Activated B cell treated with CpG ODN at 0.5 μM for 24 hours (primary cell): ENCODE measurements at regions not wholly inside any gene's neighbourhood (a gene's known extent, or its start where the extent isn't known, plus 50 kb on each side); places are given as distances from the start of the nearest gene placed in this dataset.

Source experiments
- ATAC-seq: fragments of 200-7000 bp; cut with Tn5 transposase; one replicate; pipeline ENCODE4 v1.10.0; 2021; ENCODE audit warnings: low read depth, mild to moderate bottlenecking, moderate library complexity
- CTCF ChIA-PET: fragments of 350-600 bp; sonication (Branson Sonifier 250); formaldehyde crosslinking; loops from one replicate; lab custom pipeline; 2021; ENCODE audit warnings: antibody characterized with exemption; lab: Charles Lee
- POLR2A ChIA-PET: fragments of 350-600 bp; sonication (Branson Sonifier 250); formaldehyde crosslinking; loops from one replicate; lab custom pipeline; 2021; ENCODE audit warnings: antibody characterized with exemption; lab: Charles Lee
- DNase-seq: peaks from one replicate; pipeline ENCODE4 v3.0.0; 2022
- H3K27ac Mint-ChIP-seq: one replicate; pipeline ENCODE4 v1.8.0; 2020; ENCODE audit warnings: mixed read lengths
- H3K27me3 Mint-ChIP-seq: one replicate; pipeline ENCODE4 v1.8.0; 2021; ENCODE audit warnings: mixed read lengths
- H3K36me3 Mint-ChIP-seq: one replicate; pipeline ENCODE4 v1.8.0; 2021; ENCODE audit warnings: low read depth, mixed read lengths
- H3K4me1 Mint-ChIP-seq: one replicate; pipeline ENCODE4 v1.8.0; 2021; ENCODE audit warnings: mixed read lengths
- H3K4me3 Mint-ChIP-seq: one replicate; pipeline ENCODE4 v1.8.0; 2020; ENCODE audit warnings: mild to moderate bottlenecking, mixed read lengths
- H3K9me3 Mint-ChIP-seq: one replicate; pipeline ENCODE4 v1.8.0; 2020; ENCODE audit warnings: mixed read lengths
- intact Hi-C: fragments of 100-400 bp; cut with micrococcal nuclease; formaldehyde crosslinking; loops from one replicate; pipeline ENCODE4 v1.15.1; 2024
- TF ChIP-seq, protein P1 (sequence below): fragments of 200-600 bp; IDR thresholded peaks from one replicate; pipeline ENCODE4 v1.8.0; 2022; ENCODE audit warnings: antibody characterized with exemption, mild to moderate bottlenecking

DNA sequence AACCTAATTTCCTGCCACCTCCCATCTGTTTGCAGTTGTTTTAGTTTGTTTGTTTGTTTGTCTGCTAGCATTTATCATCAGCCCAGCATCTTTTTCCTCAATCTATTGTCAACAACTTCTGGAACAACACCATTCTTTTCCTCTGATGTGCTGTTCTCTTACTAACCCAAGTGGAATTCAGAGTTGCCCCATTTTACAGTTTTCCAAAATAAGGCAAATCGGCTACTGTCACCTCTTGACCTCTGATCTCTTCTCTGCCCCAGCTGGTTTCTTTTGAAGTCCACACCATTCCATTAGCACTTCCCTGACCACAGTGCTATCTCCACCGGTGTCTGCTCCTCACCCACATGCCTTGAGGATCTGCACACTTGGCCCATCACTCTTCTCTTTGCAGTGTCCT, 102.4 kb downstream of the EFNB2 start:
- H3K27ac Mint-ChIP-seq: no peak overlapping the region
- no peaks in the 10 kb centered on the region for H3K36me3 Mint-ChIP-seq
- intact Hi-C loops: no loop called here
- POLR2A ChIA-PET: no interaction called here
- CTCF ChIA-PET: no interaction called here
- no peak for DNase-seq
- no peaks in the 10 kb centered on the region for H3K27me3 Mint-ChIP-seq
- TF ChIP-seq, protein P1, sequence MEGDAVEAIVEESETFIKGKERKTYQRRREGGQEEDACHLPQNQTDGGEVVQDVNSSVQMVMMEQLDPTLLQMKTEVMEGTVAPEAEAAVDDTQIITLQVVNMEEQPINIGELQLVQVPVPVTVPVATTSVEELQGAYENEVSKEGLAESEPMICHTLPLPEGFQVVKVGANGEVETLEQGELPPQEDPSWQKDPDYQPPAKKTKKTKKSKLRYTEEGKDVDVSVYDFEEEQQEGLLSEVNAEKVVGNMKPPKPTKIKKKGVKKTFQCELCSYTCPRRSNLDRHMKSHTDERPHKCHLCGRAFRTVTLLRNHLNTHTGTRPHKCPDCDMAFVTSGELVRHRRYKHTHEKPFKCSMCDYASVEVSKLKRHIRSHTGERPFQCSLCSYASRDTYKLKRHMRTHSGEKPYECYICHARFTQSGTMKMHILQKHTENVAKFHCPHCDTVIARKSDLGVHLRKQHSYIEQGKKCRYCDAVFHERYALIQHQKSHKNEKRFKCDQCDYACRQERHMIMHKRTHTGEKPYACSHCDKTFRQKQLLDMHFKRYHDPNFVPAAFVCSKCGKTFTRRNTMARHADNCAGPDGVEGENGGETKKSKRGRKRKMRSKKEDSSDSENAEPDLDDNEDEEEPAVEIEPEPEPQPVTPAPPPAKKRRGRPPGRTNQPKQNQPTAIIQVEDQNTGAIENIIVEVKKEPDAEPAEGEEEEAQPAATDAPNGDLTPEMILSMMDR: no peak
- ATAC-seq: no peak
- no peak overlapping the region for H3K4me3 Mint-ChIP-seq
- no peaks in the 10 kb centered on the region for H3K9me3 Mint-ChIP-seq
- H3K4me1 Mint-ChIP-seq: no peaks in the 10 kb centered on the region

- DNase-seq (no peak), ATAC-seq (no peak)
- intact Hi-C loops: no loop called here
- POLR2A ChIA-PET: no interaction called here
- TF ChIP-seq, protein P1: no peak
- H3K27me3 Mint-ChIP-seq: no peaks in the 10 kb centered on the region
- H3K27ac Mint-ChIP-seq: no peak overlapping the region
- CTCF ChIA-PET: no interaction called here
- H3K4me3 Mint-ChIP-seq: no peak overlapping the region
- H3K36me3 Mint-ChIP-seq: no peaks in the 10 kb centered on the region
- H3K9me3 Mint-ChIP-seq: no peaks in the 10 kb centered on the region
- H3K4me1 Mint-ChIP-seq: no peaks in the 10 kb centered on the region
These were observed 102.8 kb downstream of the EFNB2 start for GRCh38 chr13:106432636-106433035.

GRCh38 chr13:106426909-106427308, 108.6 kb downstream of the EFNB2 start:
- no peak for ATAC-seq
- TF ChIP-seq, protein P1: no peak
- intact Hi-C loops: no loop called here
- Mint-ChIP-seq H3K4me3 (no peak overlapping the region), H3K27ac (no peak overlapping the region), H3K9me3 (no peaks in the 10 kb centered on the region), H3K36me3 (no peaks in the 10 kb centered on the region), H3K4me1 (no peaks in the 10 kb centered on the region), H3K27me3 (peaks cover 5% of the 10 kb centered on the region)
- ChIA-PET CTCF (no interaction called here), POLR2A (no interaction called here)
- no peak for DNase-seq

DNA sequence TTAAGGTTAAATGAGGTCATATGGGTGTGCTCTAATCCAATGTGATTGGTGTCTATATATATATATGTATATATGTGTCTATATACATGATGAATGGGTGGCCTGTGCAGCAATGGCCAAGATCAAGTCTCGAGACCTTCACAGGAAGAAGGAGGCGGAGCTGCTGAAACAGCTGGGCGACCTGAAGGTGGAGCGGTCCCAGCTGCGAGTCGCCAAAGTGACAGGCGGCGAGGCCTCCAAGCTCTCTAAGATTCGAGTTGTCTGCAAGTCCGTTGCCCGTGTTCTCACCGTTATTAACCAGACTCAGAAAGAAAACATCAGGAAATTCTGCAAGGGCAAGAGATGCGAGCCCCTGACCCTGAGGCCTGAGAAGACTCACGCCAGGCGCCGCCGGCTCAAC, 109.8 kb downstream of the EFNB2 start:
- intact Hi-C loops: no loop called here
- Mint-ChIP-seq H3K4me1 (no peaks in the 10 kb centered on the region), H3K27ac (no peak overlapping the region), H3K9me3 (no peaks in the 10 kb centered on the region), H3K4me3 (no peak overlapping the region), H3K27me3 (peaks cover 5% of the 10 kb centered on the region), H3K36me3 (no peaks in the 10 kb centered on the region)
- ATAC-seq (no peak), DNase-seq (no peak)
- ChIA-PET CTCF (no interaction called here), POLR2A (no interaction called here)
- TF ChIP-seq, protein P1: no peak

GRCh38 chr13:106424805-106425204, 110.7 kb downstream of the EFNB2 start:
- H3K27ac Mint-ChIP-seq: no peak overlapping the region
- H3K36me3 Mint-ChIP-seq: no peaks in the 10 kb centered on the region
- ATAC-seq (no peak), DNase-seq (no peak)
- TF ChIP-seq, protein P1: no peak
- H3K9me3 Mint-ChIP-seq: no peaks in the 10 kb centered on the region
- peaks cover 5% of the 10 kb centered on the region for H3K27me3 Mint-ChIP-seq
- ChIA-PET POLR2A (no interaction called here), CTCF (no interaction called here)
- no peaks in the 10 kb centered on the region for H3K4me1 Mint-ChIP-seq
- intact Hi-C loops: no loop called here
- no peak overlapping the region for H3K4me3 Mint-ChIP-seq
